Esophagus squamous epithelium (tissue), 4 donors: ENCODE measurements at regions not wholly inside any gene's neighbourhood (a gene's known extent, or its start where the extent isn't known, plus 50 kb on each side); places are given as distances from the start of the nearest gene placed in this dataset.

Source experiments
- POLR2A ChIP-seq, 4 donors: fragments of 450-650 bp; IDR thresholded peaks; one replicate each; pipeline ENCODE4 v1.6.1; 2017; ENCODE audit warnings: antibody characterized with exemption in 4 of 4, mild to moderate bottlenecking in 4 of 4, moderate library complexity in 3 of 4
- TF ChIP-seq, protein P1 (sequence below), 6 experiments: fragments of 450-650 bp in 4 of 6; fragments of 200-600 bp in 2 of 6; sonication (generic) in 2 of 6; IDR thresholded peaks; one replicate each; pipeline ENCODE4 v1.5.1; 2016 to 2019; ENCODE audit warnings: antibody characterized with exemption in 6 of 6, mild to moderate bottlenecking in 4 of 6, moderate library complexity in 4 of 6

DNA sequence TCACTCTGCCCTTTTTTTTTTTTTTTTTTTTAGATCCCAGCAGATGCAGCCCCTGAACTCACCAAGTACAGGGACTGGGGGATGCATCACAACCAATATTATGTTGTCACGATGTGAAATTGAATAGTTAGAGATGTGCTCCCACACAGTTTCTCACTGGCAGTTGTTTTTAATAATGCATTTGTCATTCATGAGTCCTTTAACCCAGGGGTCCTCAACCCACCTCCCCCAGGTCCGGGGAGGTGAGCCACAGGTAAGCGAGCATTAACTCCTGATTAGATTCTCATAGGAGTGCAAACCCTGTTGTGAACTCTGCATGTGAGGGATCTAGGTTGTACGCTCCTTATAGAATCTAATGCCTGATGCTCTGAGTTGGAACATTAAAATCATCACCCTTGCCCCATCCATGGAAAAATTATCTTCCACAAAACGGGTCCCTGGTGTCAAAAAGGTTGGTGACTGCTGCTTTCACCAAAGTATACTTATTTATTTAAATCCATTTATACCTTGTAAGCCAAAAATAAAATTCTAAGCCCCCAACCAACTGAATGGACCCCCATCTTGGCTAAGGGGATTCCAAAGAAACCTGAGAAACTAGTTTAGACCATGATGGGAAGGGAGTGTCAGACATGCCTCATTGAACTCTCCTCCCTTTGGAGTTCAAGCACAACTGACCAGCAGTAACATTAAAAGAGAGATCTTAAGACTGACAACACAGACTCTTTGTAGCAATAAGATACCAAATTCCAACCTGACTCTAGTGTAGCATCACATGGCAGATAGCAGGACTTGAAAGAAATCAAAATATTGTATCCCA is 119.3 kb upstream of the ATP1A1 start:
- TF ChIP-seq, protein P1, sequence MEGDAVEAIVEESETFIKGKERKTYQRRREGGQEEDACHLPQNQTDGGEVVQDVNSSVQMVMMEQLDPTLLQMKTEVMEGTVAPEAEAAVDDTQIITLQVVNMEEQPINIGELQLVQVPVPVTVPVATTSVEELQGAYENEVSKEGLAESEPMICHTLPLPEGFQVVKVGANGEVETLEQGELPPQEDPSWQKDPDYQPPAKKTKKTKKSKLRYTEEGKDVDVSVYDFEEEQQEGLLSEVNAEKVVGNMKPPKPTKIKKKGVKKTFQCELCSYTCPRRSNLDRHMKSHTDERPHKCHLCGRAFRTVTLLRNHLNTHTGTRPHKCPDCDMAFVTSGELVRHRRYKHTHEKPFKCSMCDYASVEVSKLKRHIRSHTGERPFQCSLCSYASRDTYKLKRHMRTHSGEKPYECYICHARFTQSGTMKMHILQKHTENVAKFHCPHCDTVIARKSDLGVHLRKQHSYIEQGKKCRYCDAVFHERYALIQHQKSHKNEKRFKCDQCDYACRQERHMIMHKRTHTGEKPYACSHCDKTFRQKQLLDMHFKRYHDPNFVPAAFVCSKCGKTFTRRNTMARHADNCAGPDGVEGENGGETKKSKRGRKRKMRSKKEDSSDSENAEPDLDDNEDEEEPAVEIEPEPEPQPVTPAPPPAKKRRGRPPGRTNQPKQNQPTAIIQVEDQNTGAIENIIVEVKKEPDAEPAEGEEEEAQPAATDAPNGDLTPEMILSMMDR (IDR thresholded peaks at IDR 0.05) = no peak
- no peak for TF ChIP-seq POLR2A (IDR thresholded peaks at IDR 0.05)
